Endothelial cell of umbilical vein (primary cell): ENCODE measurements at regions not wholly inside any gene's neighbourhood (a gene's known extent, or its start where the extent isn't known, plus 50 kb on each side); places are given as distances from the start of the nearest gene placed in this dataset.
A peak's percentile ranks its signal among the peaks of the same experiment; 100 is the strongest.

ENCODE experiments used
- BruUV-seq: library from RNA; stranded (reverse); fragments of 400-500 nt; replicated peaks from 2 replicates; lab custom pipeline; 2021; lab: Mats Ljungman, UMichigan
- CTCF ChIA-PET: fragments of 300-600, 350-600 bp; sonication (Branson Sonifier 250); formaldehyde crosslinking; loops from one replicate; lab custom pipeline; 2021; ENCODE audit warnings: antibody characterized with exemption, inconsistent platforms; lab: Charles Lee
- POLR2A ChIA-PET: fragments of 300-600, 350-600 bp; sonication (Branson Sonifier 250); formaldehyde crosslinking; loops from one replicate; lab custom pipeline; 2021; ENCODE audit warnings: antibody characterized with exemption, inconsistent platforms; lab: Charles Lee
- DNase-seq: peaks from one replicate; pipeline ENCODE4 v3.0.0-alpha.2; 2011; ENCODE audit warnings: low read depth, low spot score
- FAIRE-seq: peaks from 2 replicates; lab custom pipeline; 2011; peaks lifted over from hg19 to GRCh38; lab: Jason Lieb, UNC
- H2AFZ ChIP-seq: 2 replicates; pipeline ENCODE4 v1.6.0; 2012; ENCODE audit warnings: low read depth, low read length, control low read depth, inconsistent platforms
- H3K27ac ChIP-seq: 2 replicates; pipeline ENCODE4 v1.5.1; 2011; ENCODE audit warnings: low read depth, mild to moderate bottlenecking, control low read depth, low read length, moderate library complexity; ENCODE audit not compliant: insufficient read depth
- H3K27me3 ChIP-seq, 2 experiments: 2 replicates each; pipeline versions ENCODE4 v1.6.0 to v1.6.1; 2011; ENCODE audit warnings: low read length in 2 of 2, mixed read lengths in 1 of 2; ENCODE audit not compliant: control insufficient read depth in 2 of 2, insufficient read depth in 2 of 2
- H3K36me3 ChIP-seq, 2 experiments: 2 replicates in 1 of 2; 3 replicates in 1 of 2; pipeline ENCODE4 v1.5.1; 2011; ENCODE audit warnings: low read length in 2 of 2, mild to moderate bottlenecking in 1 of 2, moderate library complexity in 1 of 2; ENCODE audit not compliant: control insufficient read depth in 2 of 2, insufficient read depth in 2 of 2; ENCODE audit errors: extremely low read depth in 1 of 2
- H3K4me1 ChIP-seq: 3 replicates; pipeline ENCODE4 v1.5.1; 2011; ENCODE audit warnings: mild to moderate bottlenecking, low read length; ENCODE audit not compliant: control insufficient read depth, insufficient read depth; ENCODE audit errors: extremely low read depth
- H3K4me2 ChIP-seq: 2 replicates; pipeline ENCODE4 v1.6.1; 2011; ENCODE audit warnings: low read length, control low read depth, mixed read lengths; ENCODE audit not compliant: insufficient read depth
- H3K4me3 ChIP-seq, 3 experiments: fragments of 200-600 bp in 1 of 3; sonication (generic), shearing (Covaris generic) in 1 of 3; replicated peaks in 1 of 3; 2 replicates each; pipeline ENCODE4 v1.5.1; 2011 to 2016; ENCODE audit warnings: control low read depth in 3 of 3, low read length in 3 of 3, mild to moderate bottlenecking in 2 of 3, inconsistent platforms in 1 of 3, low read depth in 1 of 3, moderate library complexity in 1 of 3; ENCODE audit not compliant: insufficient read depth in 1 of 3
- H3K79me2 ChIP-seq: 2 replicates; pipeline ENCODE4 v1.6.0; 2012; ENCODE audit warnings: low read length, inconsistent platforms; ENCODE audit not compliant: control insufficient read depth, insufficient read depth
- H3K9ac ChIP-seq: replicated peaks from 2 replicates; pipeline ENCODE3; 2011; ENCODE audit warnings: low read length, control low read depth; ENCODE audit not compliant: insufficient read depth; ENCODE audit errors: extremely low read depth
- H3K9me1 ChIP-seq: replicated peaks from 3 replicates; pipeline ENCODE4 v1.6.0; 2011; ENCODE audit warnings: mild to moderate bottlenecking, low read length; ENCODE audit not compliant: control insufficient read depth, insufficient read depth; ENCODE audit errors: extremely low read depth
- H3K9me3 ChIP-seq: replicated peaks from 2 replicates; pipeline ENCODE4 v1.5.1; 2012; ENCODE audit warnings: low read length, inconsistent platforms; ENCODE audit not compliant: control insufficient read depth, insufficient read depth
- H4K20me1 ChIP-seq: replicated peaks from 2 replicates; pipeline ENCODE3; 2011; ENCODE audit warnings: mild to moderate bottlenecking, low read length; ENCODE audit not compliant: control insufficient read depth, insufficient read depth; ENCODE audit errors: extremely low read depth
- CTCF ChIP-seq, 2 donors: IDR thresholded peaks; 1 replicate in 1 of 2; 2 replicates in 1 of 2; pipeline ENCODE4 v1.5.1; 2011; ENCODE audit warnings: low read length in 2 of 2, mild to moderate bottlenecking in 2 of 2, moderate library complexity in 2 of 2, control low read depth in 1 of 2, inconsistent platforms in 1 of 2, low read depth in 1 of 2; ENCODE audit not compliant: insufficient read depth in 1 of 2; ENCODE audit errors: extremely low read depth in 1 of 2
- EZH2 ChIP-seq: IDR thresholded peaks from 2 replicates; pipeline ENCODE4 v1.6.1; 2012; ENCODE audit warnings: borderline replicate concordance, low read depth, mild to moderate bottlenecking, moderate library complexity, low read length, inconsistent platforms; ENCODE audit not compliant: severe bottlenecking
- FOS ChIP-seq: IDR thresholded peaks from 2 replicates; pipeline ENCODE4 v1.6.1; 2011; ENCODE audit warnings: mild to moderate bottlenecking, low read length, moderate library complexity, borderline replicate concordance; ENCODE audit not compliant: insufficient read depth
- GATA2 ChIP-seq: IDR thresholded peaks from 2 replicates; pipeline ENCODE4 v1.7.0; 2011; ENCODE audit warnings: low read depth, mild to moderate bottlenecking, moderate library complexity, mixed read lengths, low read length; ENCODE audit not compliant: insufficient read length, insufficient read depth
- JUN ChIP-seq: IDR thresholded peaks from 2 replicates; pipeline ENCODE4 v1.6.1; 2011; ENCODE audit warnings: borderline replicate concordance, low read depth; ENCODE audit not compliant: insufficient read length, insufficient read depth
- MYC ChIP-seq: IDR thresholded peaks from one replicate; pipeline ENCODE4 v1.6.1; 2011; ENCODE audit warnings: mild to moderate bottlenecking, low read depth, low read length
- POLR2A ChIP-seq: IDR thresholded peaks from 2 replicates; pipeline ENCODE4 v1.6.1; 2012; ENCODE audit warnings: low read depth, mild to moderate bottlenecking, control low read depth, low read length
- POLR2AphosphoS5 ChIP-seq: IDR thresholded peaks from 2 replicates; pipeline ENCODE4 v1.6.1; 2012; ENCODE audit warnings: low read depth, mild to moderate bottlenecking, control low read depth, low read length, moderate library complexity; ENCODE audit not compliant: insufficient read depth
- dilution Hi-C: fragments of 300-500 bp; cut with MboI; formaldehyde crosslinking; loops from one replicate; pipeline ENCODE4 v1.15.0; 2019; ENCODE audit warnings: low sequenced_read_pairs; ENCODE audit not compliant: extremely low pct_ligation_motif_present
- intact Hi-C: fragments of 100-400 bp; cut with micrococcal nuclease; formaldehyde crosslinking; loops from one replicate; pipeline ENCODE4 v1.10.0; 2022
- TF ChIP-seq, protein P1 (sequence below): IDR thresholded peaks from 2 replicates; pipeline ENCODE4 v1.6.1; 2011; ENCODE audit not compliant: insufficient read depth, insufficient read length

DNA sequence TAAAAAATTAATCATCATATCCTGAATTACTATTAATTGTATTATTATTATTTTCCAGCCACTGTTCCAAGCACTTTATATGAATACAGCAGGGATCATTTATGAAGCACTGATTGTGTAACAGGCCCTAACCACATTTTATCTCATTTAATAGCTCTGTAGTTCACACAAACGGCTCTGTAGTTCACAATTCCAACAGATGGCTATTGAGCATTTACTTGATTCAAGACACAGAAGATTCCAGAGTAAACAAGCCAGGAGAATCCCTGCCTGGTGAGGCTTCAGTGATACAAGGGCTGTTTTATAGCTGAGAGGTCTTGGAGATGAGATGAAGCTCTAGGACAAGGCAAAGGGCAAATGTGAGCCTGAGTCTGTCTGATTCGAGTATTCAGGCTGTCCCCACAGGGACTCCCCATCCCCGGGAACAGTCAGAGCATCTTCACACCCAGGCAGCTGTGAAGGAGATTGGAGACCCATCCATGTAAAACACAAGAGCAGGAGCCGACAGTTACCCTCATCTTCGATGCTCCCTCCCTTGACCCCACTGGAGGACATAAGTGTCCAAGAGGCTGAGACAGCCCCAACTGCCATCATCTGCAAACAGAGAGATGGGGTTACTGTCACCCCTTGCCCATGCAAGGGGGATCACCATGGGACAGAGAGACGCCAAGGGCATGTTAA lies 222.5 kb downstream of the MN1 start:
- Histone ChIP-seq H3K4me1 (peaks cover 13% of the 10 kb centered on the region), H3K27me3 (no peaks in the 10 kb centered on the region)

More for the DNA sequence above, 222.5 kb downstream of the MN1 start:
- TF ChIP-seq POLR2A (no peak), FOS (no peak), JUN (no peak), CTCF (IDR thresholded peaks at IDR 0.05; ENCODE audit: extremely low read depth in 1 of 2, insufficient read depth in 1 of 2, low read depth in 1 of 2, low read length in 2 of 2) (no peak), EZH2 (no peak), POLR2AphosphoS5 (no peak), MYC (no peak), GATA2 (no peak)
- TF ChIP-seq, protein P1, sequence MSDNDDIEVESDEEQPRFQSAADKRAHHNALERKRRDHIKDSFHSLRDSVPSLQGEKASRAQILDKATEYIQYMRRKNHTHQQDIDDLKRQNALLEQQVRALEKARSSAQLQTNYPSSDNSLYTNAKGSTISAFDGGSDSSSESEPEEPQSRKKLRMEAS, result no peak
- FAIRE-seq, result no peak
- H4K20me1 ChIP-seq, result no peaks in the 10 kb centered on the region
- CTCF ChIA-PET, result no interaction called here
- no peak overlapping the region for H3K9ac ChIP-seq
- H3K4me3 ChIP-seq, result no peak overlapping the region
- H3K9me3 ChIP-seq, result no peaks in the 10 kb centered on the region
- intact Hi-C loops, result loop anchor here (5.0 kb wide), 1 partner anchor 172 kb away; no protein-coding TSS in a partner anchor
- BruUV-seq, result no TSS peak
- no peak overlapping the region for H3K27ac ChIP-seq
- POLR2A ChIA-PET, result no interaction called here
- no peaks in the 10 kb centered on the region for H3K9me1 ChIP-seq
- no peaks in the 10 kb centered on the region for H3K79me2 ChIP-seq
- no peak overlapping the region for H3K4me2 ChIP-seq
- no peak overlapping the region for H2AFZ ChIP-seq
- DNase-seq, result peak; percentile 10
- H3K36me3 ChIP-seq, result no peaks in the 10 kb centered on the region
- dilution Hi-C loops, result no loop called here
